ENCODE measurements at regions not wholly inside any gene's neighbourhood (a gene's known extent, or its start where the extent isn't known, plus 50 kb on each side); places are given as distances from the start of the nearest gene placed in this dataset.

DNA sequence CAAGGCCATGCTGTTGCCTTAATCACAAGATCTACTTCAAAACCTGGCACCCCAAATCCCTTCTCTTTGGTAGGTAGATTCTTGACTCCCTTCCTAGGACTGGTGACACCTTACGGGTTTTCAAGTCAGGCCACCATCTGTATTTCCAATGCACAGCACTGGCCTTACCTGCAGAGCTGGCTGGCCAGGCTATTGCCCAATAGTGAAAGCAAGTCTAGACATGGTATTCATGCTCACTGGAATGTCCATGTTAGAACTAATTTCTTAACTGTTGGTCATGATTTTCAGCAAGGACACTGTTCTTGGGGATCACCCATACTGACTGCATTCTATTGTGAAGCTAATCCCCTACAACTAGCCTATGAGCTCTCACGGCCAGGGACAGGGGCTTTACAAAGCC, 313.1 kb upstream of the RNF32 start:
- Histone ChIP-seq H3K4me3 (no peak overlapping the region), H4K20me1 (replicated peaks; ENCODE audit: insufficient read depth) (no peaks in the 10 kb centered on the region), H3F3A (replicated peaks; ENCODE audit: low read depth) (no peaks in the 10 kb centered on the region), H3K9me2 (ENCODE audit: insufficient read depth) (no peaks in the 10 kb centered on the region), H3K27me3 (ENCODE audit: insufficient read depth) (no peaks in the 10 kb centered on the region), H3K36me3 (ENCODE audit: insufficient read depth) (no peaks in the 10 kb centered on the region), H3K4me2 (no peak overlapping the region), H3K4me1 (ENCODE audit: insufficient read depth) (no peaks in the 10 kb centered on the region), H3K79me2 (replicated peaks; ENCODE audit: insufficient read depth) (no peaks in the 10 kb centered on the region), H3K27ac (ENCODE audit: low read depth) (no peak overlapping the region), H2AFZ (no peak overlapping the region)
- ATAC-seq (no peak), DNase-seq (ENCODE audit: low spot score) (no peak)
- Mint-ChIP-seq H3K36me3 (ENCODE audit: low read depth) (no peaks in the 10 kb centered on the region), H3K4me1 (no peaks in the 10 kb centered on the region), H3K4me3 (no peak overlapping the region), H3K27ac (no peak overlapping the region), H3K9me3 (peaks cover 6% of the 10 kb centered on the region; the same call in 2 of the 3 replicates), H3K27me3 (ENCODE audit: insufficient read depth, low read depth, poor library complexity) (peaks cover 3% of the 10 kb centered on the region)
- TF ChIP-seq POLR2AphosphoS5 (IDR thresholded peaks at IDR 0.05; ENCODE audit: low read depth) (no peak), EZH2phosphoT487 (IDR thresholded peaks at IDR 0.05; ENCODE audit: unreplicated experiment) (no peak), EZH2 (IDR thresholded peaks at IDR 0.05; ENCODE audit: low read depth, unreplicated experiment) (no peak), CTCF (conservative IDR thresholded peaks at IDR 0.05; ENCODE audit: low read depth in 2 of 2) (no peak), ZNF114 (CRISPR knock-in tag; IDR thresholded peaks at IDR 0.05) (no peak), JUNB (IDR thresholded peaks at IDR 0.05; ENCODE audit: unreplicated experiment) (no peak), NANOG (IDR thresholded peaks at IDR 0.05; ENCODE audit: borderline replicate concordance) (no peak), CREB1 (CRISPR knock-in tag; IDR thresholded peaks at IDR 0.05; ENCODE audit: low read depth) (no peak), STAT1 (IDR thresholded peaks at IDR 0.05; ENCODE audit: unreplicated experiment) (no peak), ZNF331 (CRISPR knock-in tag; IDR thresholded peaks at IDR 0.05; ENCODE audit: low read depth) (no peak)
- TF ChIP-seq, protein P1, sequence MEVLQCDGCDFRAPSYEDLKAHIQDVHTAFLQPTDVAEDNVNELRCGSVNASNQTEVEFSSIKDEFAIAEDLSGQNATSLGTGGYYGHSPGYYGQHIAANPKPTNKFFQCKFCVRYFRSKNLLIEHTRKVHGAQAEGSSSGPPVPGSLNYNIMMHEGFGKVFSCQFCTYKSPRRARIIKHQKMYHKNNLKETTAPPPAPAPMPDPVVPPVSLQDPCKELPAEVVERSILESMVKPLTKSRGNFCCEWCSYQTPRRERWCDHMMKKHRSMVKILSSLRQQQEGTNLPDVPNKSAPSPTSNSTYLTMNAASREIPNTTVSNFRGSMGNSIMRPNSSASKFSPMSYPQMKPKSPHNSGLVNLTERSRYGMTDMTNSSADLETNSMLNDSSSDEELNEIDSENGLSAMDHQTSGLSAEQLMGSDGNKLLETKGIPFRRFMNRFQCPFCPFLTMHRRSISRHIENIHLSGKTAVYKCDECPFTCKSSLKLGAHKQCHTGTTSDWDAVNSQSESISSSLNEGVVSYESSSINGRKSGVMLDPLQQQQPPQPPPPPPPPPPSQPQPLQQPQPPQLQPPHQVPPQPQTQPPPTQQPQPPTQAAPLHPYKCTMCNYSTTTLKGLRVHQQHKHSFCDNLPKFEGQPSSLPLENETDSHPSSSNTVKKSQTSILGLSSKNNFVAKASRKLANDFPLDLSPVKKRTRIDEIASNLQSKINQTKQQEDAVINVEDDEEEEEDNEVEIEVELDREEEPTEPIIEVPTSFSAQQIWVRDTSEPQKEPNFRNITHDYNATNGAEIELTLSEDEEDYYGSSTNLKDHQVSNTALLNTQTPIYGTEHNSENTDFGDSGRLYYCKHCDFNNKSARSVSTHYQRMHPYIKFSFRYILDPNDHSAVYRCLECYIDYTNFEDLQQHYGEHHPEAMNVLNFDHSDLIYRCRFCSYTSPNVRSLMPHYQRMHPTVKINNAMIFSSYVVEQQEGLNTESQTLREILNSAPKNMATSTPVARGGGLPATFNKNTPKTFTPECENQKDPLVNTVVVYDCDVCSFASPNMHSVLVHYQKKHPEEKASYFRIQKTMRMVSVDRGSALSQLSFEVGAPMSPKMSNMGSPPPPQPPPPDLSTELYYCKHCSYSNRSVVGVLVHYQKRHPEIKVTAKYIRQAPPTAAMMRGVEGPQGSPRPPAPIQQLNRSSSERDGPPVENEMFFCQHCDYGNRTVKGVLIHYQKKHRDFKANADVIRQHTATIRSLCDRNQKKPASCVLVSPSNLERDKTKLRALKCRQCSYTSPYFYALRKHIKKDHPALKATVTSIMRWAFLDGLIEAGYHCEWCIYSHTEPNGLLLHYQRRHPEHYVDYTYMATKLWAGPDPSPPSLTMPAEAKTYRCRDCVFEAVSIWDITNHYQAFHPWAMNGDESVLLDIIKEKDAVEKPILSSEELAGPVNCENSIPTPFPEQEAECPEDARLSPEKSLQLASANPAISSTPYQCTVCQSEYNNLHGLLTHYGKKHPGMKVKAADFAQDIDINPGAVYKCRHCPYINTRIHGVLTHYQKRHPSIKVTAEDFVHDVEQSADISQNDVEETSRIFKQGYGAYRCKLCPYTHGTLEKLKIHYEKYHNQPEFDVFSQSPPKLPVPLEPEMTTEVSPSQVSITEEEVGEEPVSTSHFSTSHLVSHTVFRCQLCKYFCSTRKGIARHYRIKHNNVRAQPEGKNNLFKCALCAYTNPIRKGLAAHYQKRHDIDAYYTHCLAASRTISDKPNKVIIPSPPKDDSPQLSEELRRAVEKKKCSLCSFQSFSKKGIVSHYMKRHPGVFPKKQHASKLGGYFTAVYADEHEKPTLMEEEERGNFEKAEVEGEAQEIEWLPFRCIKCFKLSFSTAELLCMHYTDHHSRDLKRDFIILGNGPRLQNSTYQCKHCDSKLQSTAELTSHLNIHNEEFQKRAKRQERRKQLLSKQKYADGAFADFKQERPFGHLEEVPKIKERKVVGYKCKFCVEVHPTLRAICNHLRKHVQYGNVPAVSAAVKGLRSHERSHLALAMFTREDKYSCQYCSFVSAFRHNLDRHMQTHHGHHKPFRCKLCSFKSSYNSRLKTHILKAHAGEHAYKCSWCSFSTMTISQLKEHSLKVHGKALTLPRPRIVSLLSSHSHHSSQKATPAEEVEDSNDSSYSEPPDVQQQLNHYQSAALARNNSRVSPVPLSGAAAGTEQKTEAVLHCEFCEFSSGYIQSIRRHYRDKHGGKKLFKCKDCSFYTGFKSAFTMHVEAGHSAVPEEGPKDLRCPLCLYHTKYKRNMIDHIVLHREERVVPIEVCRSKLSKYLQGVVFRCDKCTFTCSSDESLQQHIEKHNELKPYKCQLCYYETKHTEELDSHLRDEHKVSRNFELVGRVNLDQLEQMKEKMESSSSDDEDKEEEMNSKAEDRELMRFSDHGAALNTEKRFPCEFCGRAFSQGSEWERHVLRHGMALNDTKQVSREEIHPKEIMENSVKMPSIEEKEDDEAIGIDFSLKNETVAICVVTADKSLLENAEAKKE (CRISPR knock-in tag; IDR thresholded peaks at IDR 0.05): no peak
- TF ChIP-seq, protein P2, sequence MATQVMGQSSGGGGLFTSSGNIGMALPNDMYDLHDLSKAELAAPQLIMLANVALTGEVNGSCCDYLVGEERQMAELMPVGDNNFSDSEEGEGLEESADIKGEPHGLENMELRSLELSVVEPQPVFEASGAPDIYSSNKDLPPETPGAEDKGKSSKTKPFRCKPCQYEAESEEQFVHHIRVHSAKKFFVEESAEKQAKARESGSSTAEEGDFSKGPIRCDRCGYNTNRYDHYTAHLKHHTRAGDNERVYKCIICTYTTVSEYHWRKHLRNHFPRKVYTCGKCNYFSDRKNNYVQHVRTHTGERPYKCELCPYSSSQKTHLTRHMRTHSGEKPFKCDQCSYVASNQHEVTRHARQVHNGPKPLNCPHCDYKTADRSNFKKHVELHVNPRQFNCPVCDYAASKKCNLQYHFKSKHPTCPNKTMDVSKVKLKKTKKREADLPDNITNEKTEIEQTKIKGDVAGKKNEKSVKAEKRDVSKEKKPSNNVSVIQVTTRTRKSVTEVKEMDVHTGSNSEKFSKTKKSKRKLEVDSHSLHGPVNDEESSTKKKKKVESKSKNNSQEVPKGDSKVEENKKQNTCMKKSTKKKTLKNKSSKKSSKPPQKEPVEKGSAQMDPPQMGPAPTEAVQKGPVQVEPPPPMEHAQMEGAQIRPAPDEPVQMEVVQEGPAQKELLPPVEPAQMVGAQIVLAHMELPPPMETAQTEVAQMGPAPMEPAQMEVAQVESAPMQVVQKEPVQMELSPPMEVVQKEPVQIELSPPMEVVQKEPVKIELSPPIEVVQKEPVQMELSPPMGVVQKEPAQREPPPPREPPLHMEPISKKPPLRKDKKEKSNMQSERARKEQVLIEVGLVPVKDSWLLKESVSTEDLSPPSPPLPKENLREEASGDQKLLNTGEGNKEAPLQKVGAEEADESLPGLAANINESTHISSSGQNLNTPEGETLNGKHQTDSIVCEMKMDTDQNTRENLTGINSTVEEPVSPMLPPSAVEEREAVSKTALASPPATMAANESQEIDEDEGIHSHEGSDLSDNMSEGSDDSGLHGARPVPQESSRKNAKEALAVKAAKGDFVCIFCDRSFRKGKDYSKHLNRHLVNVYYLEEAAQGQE (IDR thresholded peaks at IDR 0.05; ENCODE audit: unreplicated experiment): no peak
- TF ChIP-seq, protein P3, sequence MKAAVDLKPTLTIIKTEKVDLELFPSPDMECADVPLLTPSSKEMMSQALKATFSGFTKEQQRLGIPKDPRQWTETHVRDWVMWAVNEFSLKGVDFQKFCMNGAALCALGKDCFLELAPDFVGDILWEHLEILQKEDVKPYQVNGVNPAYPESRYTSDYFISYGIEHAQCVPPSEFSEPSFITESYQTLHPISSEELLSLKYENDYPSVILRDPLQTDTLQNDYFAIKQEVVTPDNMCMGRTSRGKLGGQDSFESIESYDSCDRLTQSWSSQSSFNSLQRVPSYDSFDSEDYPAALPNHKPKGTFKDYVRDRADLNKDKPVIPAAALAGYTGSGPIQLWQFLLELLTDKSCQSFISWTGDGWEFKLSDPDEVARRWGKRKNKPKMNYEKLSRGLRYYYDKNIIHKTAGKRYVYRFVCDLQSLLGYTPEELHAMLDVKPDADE (IDR thresholded peaks at IDR 0.05): no peak

All from GM23338 (cell line).